Peyer's patch (tissue), 4 donors: ENCODE measurements at regions not wholly inside any gene's neighbourhood (a gene's known extent, or its start where the extent isn't known, plus 50 kb on each side); places are given as distances from the start of the nearest gene placed in this dataset.

Experiments
- DNase-seq, 3 donors: peaks; one replicate each; pipeline ENCODE4 v3.0.0-alpha.2; 2017 to 2019
- H3K27ac ChIP-seq, 4 donors: fragments of 200-600 bp; sonication (generic); one replicate each; pipeline ENCODE4 v1.5.1; 2016 to 2019
- H3K27me3 ChIP-seq, 2 donors: fragments of 200-600 bp; sonication (generic); one replicate each; pipeline ENCODE4 v1.5.1; 2019
- H3K36me3 ChIP-seq, 3 donors: fragments of 200-600 bp; sonication (generic); one replicate each; pipeline ENCODE4 v1.5.1; 2016 to 2019
- H3K4me1 ChIP-seq, 4 donors: fragments of 200-600 bp; sonication (generic); one replicate each; pipeline ENCODE4 v1.5.1; 2016 to 2019
- H3K4me3 ChIP-seq, 4 donors: fragments of 200-600 bp; sonication (generic); 1 replicate in 3 of 4; 2 replicates in 1 of 4; pipeline ENCODE4 v1.5.1; 2016 to 2019; ENCODE audit warnings: mild to moderate bottlenecking in 1 of 4
- H3K9me3 ChIP-seq, 4 donors: fragments of 200-600 bp; sonication (generic); one replicate each; pipeline ENCODE4 v1.5.1; 2016 to 2019; ENCODE audit warnings: mild to moderate bottlenecking in 1 of 4
- POLR2A ChIP-seq, 2 donors: fragments of 450-650 bp; IDR thresholded peaks; one replicate each; pipeline ENCODE4 v1.5.1; 2017; ENCODE audit warnings: antibody characterized with exemption in 2 of 2, mild to moderate bottlenecking in 2 of 2, moderate library complexity in 2 of 2
- TF ChIP-seq, protein P1 (sequence below), 6 experiments: fragments of 450-650 bp in 4 of 6; fragments of 200-600 bp in 2 of 6; sonication (generic) in 1 of 6; IDR thresholded peaks; one replicate each; pipeline ENCODE4 v1.5.1; 2017 to 2019; ENCODE audit warnings: antibody characterized with exemption in 6 of 6, mild to moderate bottlenecking in 3 of 6, moderate library complexity in 1 of 6

- H3K9me3 ChIP-seq, result no peaks in the 10 kb centered on the region
- no peaks in the 10 kb centered on the region for H3K27me3 ChIP-seq
- no peak overlapping the region for H3K27ac ChIP-seq
- H3K36me3 ChIP-seq, result no peaks in the 10 kb centered on the region
- TF ChIP-seq, protein P1, sequence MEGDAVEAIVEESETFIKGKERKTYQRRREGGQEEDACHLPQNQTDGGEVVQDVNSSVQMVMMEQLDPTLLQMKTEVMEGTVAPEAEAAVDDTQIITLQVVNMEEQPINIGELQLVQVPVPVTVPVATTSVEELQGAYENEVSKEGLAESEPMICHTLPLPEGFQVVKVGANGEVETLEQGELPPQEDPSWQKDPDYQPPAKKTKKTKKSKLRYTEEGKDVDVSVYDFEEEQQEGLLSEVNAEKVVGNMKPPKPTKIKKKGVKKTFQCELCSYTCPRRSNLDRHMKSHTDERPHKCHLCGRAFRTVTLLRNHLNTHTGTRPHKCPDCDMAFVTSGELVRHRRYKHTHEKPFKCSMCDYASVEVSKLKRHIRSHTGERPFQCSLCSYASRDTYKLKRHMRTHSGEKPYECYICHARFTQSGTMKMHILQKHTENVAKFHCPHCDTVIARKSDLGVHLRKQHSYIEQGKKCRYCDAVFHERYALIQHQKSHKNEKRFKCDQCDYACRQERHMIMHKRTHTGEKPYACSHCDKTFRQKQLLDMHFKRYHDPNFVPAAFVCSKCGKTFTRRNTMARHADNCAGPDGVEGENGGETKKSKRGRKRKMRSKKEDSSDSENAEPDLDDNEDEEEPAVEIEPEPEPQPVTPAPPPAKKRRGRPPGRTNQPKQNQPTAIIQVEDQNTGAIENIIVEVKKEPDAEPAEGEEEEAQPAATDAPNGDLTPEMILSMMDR (IDR thresholded peaks at IDR 0.05), result no peak
- no peak for TF ChIP-seq POLR2A (IDR thresholded peaks at IDR 0.05)
- no peaks in the 10 kb centered on the region for H3K4me1 ChIP-seq
- DNase-seq, result no peak
- no peak overlapping the region for H3K4me3 ChIP-seq
Measured at GRCh38 chr5:82865625-82866024, 211.6 kb downstream of the TMEM167A start.

- no peaks in the 10 kb centered on the region for H3K4me1 ChIP-seq
- no peaks in the 10 kb centered on the region for H3K36me3 ChIP-seq
- TF ChIP-seq, protein P1 (IDR thresholded peaks at IDR 0.05), result no peak
- TF ChIP-seq POLR2A (IDR thresholded peaks at IDR 0.05), result no peak
- H3K27me3 ChIP-seq, result no peaks in the 10 kb centered on the region
- H3K27ac ChIP-seq, result no peak overlapping the region
- no peak for DNase-seq
- no peaks in the 10 kb centered on the region for H3K9me3 ChIP-seq
- no peak overlapping the region for H3K4me3 ChIP-seq
Measured at GRCh38 chr5:82863266-82863665, 213.9 kb downstream of the TMEM167A start.

DNA sequence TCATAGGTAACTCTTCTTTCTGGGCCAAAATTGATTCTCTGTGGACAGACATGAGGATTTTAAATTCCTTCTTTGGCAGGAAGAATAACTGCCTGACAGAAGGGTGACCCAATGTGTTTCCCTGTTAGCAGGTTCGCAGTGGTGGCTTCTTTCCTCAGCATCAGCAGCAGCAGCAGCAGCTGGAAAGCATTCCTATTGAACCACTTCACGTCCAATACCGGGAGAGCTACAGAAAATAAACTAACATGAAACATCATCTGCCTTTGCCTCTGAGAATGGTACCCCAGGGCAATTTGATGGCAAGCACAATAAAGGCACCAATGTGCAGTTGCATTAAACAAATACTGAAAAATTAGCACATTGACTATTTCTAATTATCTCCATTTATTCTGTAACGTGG, 214.5 kb downstream of the TMEM167A start:
- Histone ChIP-seq H3K9me3 (no peaks in the 10 kb centered on the region), H3K4me3 (no peak overlapping the region), H3K4me1 (no peaks in the 10 kb centered on the region), H3K27me3 (no peaks in the 10 kb centered on the region), H3K27ac (no peak overlapping the region), H3K36me3 (no peaks in the 10 kb centered on the region)
- DNase-seq, result no peak
- TF ChIP-seq POLR2A (IDR thresholded peaks at IDR 0.05), result no peak
- TF ChIP-seq, protein P1 (IDR thresholded peaks at IDR 0.05), result no peak

DNA sequence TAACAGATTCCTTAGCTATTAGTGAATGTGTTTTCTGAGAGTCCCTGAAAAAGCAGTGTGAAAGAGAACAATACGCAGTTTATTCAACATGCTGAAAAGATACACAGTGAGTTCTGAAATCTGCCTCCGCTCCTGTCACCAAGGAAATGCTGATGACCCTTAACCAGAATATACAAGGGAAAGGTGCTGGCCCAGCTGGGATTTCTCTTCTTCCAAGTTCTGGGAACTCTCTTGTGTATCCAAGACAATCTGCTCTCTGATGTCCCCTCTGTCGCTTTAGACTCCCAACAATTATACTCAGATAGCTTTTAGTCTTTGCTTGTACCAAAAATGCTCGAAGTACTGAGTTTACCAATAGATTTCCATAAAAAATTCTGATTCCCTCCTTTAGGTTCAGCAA, 214.9 kb downstream of the TMEM167A start:
- no peaks in the 10 kb centered on the region for H3K9me3 ChIP-seq
- no peaks in the 10 kb centered on the region for H3K27me3 ChIP-seq
- TF ChIP-seq, protein P1 (IDR thresholded peaks at IDR 0.05), result no peak
- no peak for TF ChIP-seq POLR2A (IDR thresholded peaks at IDR 0.05)

DNA sequence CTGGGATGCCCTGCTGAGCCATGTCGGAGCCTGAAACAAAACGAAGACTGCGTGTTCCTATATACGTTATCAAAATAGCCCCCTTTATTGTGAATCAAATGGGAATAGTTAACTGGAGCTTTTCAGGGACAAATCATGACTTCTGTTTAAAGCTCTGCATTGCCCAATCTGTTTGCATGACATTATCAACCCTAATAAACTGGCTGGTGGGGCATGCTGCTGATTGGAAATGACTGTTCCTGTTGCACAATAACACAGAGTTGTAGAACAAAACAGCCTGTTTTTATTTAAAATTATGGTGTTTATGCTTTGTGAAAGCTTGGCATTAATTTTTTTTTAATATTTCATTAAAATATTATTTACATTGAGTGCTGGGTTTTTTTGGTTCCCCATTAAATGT, 215.5 kb downstream of the TMEM167A start:
- no peak overlapping the region for H3K4me3 ChIP-seq
- H3K4me1 ChIP-seq, result no peaks in the 10 kb centered on the region
- H3K36me3 ChIP-seq, result no peaks in the 10 kb centered on the region
- H3K9me3 ChIP-seq, result no peaks in the 10 kb centered on the region
- TF ChIP-seq, protein P1 (IDR thresholded peaks at IDR 0.05), result no peak
- TF ChIP-seq POLR2A (IDR thresholded peaks at IDR 0.05), result no peak
- H3K27ac ChIP-seq, result no peak overlapping the region
- no peak for DNase-seq
- no peaks in the 10 kb centered on the region for H3K27me3 ChIP-seq

More for the DNA sequence above, 214.9 kb downstream of the TMEM167A start:
- no peak for DNase-seq
- no peak overlapping the region for H3K4me3 ChIP-seq
- H3K27ac ChIP-seq, result no peak overlapping the region
- no peaks in the 10 kb centered on the region for H3K4me1 ChIP-seq
- no peaks in the 10 kb centered on the region for H3K36me3 ChIP-seq
